T-helper 17 cell (primary cell): ENCODE measurements at regions not wholly inside any gene's neighbourhood (a gene's known extent, or its start where the extent isn't known, plus 50 kb on each side); places are given as distances from the start of the nearest gene placed in this dataset.

ENCODE experiments used
- ATAC-seq: fragments of 150-1000 bp; cut with Tn5 transposase; 2 replicates; pipeline ENCODE4 v1.10.0; 2021; ENCODE audit warnings: mild to moderate bottlenecking, moderate library complexity
- DNase-seq, 3 donors: peaks; one replicate each; pipeline versions ENCODE4 v3.0.0 to v3.0.0-alpha.2; 2020 to 2021
- H3K9me3 ChIP-seq: one replicate; pipeline ENCODE4 v1.7.0; 2013; ENCODE audit warnings: low read length, mild to moderate bottlenecking; ENCODE audit not compliant: control insufficient read depth, poor library complexity, severe bottlenecking
- H3K27ac Mint-ChIP-seq: one replicate; pipeline ENCODE4 v1.8.0; 2022; ENCODE audit warnings: mild to moderate bottlenecking, moderate library complexity, mixed read lengths
- H3K27me3 Mint-ChIP-seq: one replicate; pipeline ENCODE4 v1.8.0; 2022; ENCODE audit warnings: mixed read lengths
- H3K36me3 Mint-ChIP-seq: one replicate; pipeline ENCODE4 v1.8.0; 2022; ENCODE audit warnings: low read depth, mixed read lengths
- H3K4me1 Mint-ChIP-seq: one replicate; pipeline ENCODE4 v1.8.0; 2022; ENCODE audit warnings: mild to moderate bottlenecking, mixed read lengths
- H3K4me3 Mint-ChIP-seq: one replicate; pipeline ENCODE4 v1.8.0; 2022; ENCODE audit warnings: mild to moderate bottlenecking, moderate library complexity, mixed read lengths

GRCh38 chr7:13320333-13320732 is 632.9 kb downstream of the ARL4A start:
- H3K27ac Mint-ChIP-seq = no peak overlapping the region
- H3K9me3 ChIP-seq = no peaks in the 10 kb centered on the region
- ATAC-seq = no peak
- H3K4me1 Mint-ChIP-seq = peaks cover 2% of the 10 kb centered on the region
- H3K36me3 Mint-ChIP-seq = no peaks in the 10 kb centered on the region
- H3K27me3 Mint-ChIP-seq = peaks cover 19% of the 10 kb centered on the region
- no peak overlapping the region for H3K4me3 Mint-ChIP-seq
- DNase-seq = no peak

GRCh38 chr7:13321316-13321715 is 633.9 kb downstream of the ARL4A start:
- no peaks in the 10 kb centered on the region for H3K36me3 Mint-ChIP-seq
- peaks cover 18% of the 10 kb centered on the region for H3K27me3 Mint-ChIP-seq
- no peak overlapping the region for H3K4me3 Mint-ChIP-seq
- H3K4me1 Mint-ChIP-seq = peaks cover 2% of the 10 kb centered on the region
- H3K27ac Mint-ChIP-seq = no peak overlapping the region
- no peak for DNase-seq
- no peaks in the 10 kb centered on the region for H3K9me3 ChIP-seq
- no peak for ATAC-seq

- ATAC-seq (no peak), DNase-seq (no peak)
- H3K4me3 Mint-ChIP-seq = no peak overlapping the region
- peaks cover 10% of the 10 kb centered on the region for H3K27me3 Mint-ChIP-seq
- H3K9me3 ChIP-seq = no peaks in the 10 kb centered on the region
- no peak overlapping the region for H3K27ac Mint-ChIP-seq
- peaks cover 2% of the 10 kb centered on the region for H3K4me1 Mint-ChIP-seq
- H3K36me3 Mint-ChIP-seq = no peaks in the 10 kb centered on the region
Measured at GRCh38 chr7:13322126-13322525, 634.7 kb downstream of the ARL4A start.

GRCh38 chr7:13327669-13328068 is 640.2 kb downstream of the ARL4A start:
- no peaks in the 10 kb centered on the region for H3K9me3 ChIP-seq
- no peak for ATAC-seq
- Mint-ChIP-seq H3K27ac (no peak overlapping the region), H3K36me3 (no peaks in the 10 kb centered on the region), H3K4me3 (no peak overlapping the region), H3K27me3 (peaks cover 7% of the 10 kb centered on the region), H3K4me1 (no peaks in the 10 kb centered on the region)
- no peak for DNase-seq

- no peak for ATAC-seq
- H3K36me3 Mint-ChIP-seq = no peaks in the 10 kb centered on the region
- peaks cover 7% of the 10 kb centered on the region for H3K27me3 Mint-ChIP-seq
- DNase-seq = no peak
- no peaks in the 10 kb centered on the region for H3K9me3 ChIP-seq
- no peak overlapping the region for H3K27ac Mint-ChIP-seq
- no peak overlapping the region for H3K4me3 Mint-ChIP-seq
- H3K4me1 Mint-ChIP-seq = no peaks in the 10 kb centered on the region
Measured at GRCh38 chr7:13333371-13333770, 645.9 kb downstream of the ARL4A start.

- H3K9me3 ChIP-seq = no peaks in the 10 kb centered on the region
- H3K4me3 Mint-ChIP-seq = no peak overlapping the region
- no peaks in the 10 kb centered on the region for H3K4me1 Mint-ChIP-seq
- DNase-seq = no peak
- ATAC-seq = no peak
- no peak overlapping the region for H3K27ac Mint-ChIP-seq
- H3K27me3 Mint-ChIP-seq = peaks cover 7% of the 10 kb centered on the region
- H3K36me3 Mint-ChIP-seq = no peaks in the 10 kb centered on the region
Measured at GRCh38 chr7:13336227-13336626, 648.8 kb downstream of the ARL4A start.

GRCh38 chr7:13352677-13353076 is 636.8 kb downstream of the ETV1 start:
- ATAC-seq (no peak), DNase-seq (no peak)
- Mint-ChIP-seq H3K27me3 (peaks cover 6% of the 10 kb centered on the region), H3K4me1 (no peaks in the 10 kb centered on the region), H3K4me3 (no peak overlapping the region), H3K36me3 (no peaks in the 10 kb centered on the region), H3K27ac (no peak overlapping the region)
- H3K9me3 ChIP-seq = no peaks in the 10 kb centered on the region

GRCh38 chr7:13359656-13360055 is 629.8 kb downstream of the ETV1 start:
- DNase-seq (no peak), ATAC-seq (no peak)
- no peaks in the 10 kb centered on the region for H3K9me3 ChIP-seq
- Mint-ChIP-seq H3K4me3 (no peak overlapping the region), H3K27me3 (no peaks in the 10 kb centered on the region), H3K4me1 (no peaks in the 10 kb centered on the region), H3K36me3 (no peaks in the 10 kb centered on the region), H3K27ac (no peak overlapping the region)

- no peak overlapping the region for H3K27ac Mint-ChIP-seq
- DNase-seq (no peak), ATAC-seq (no peak)
- H3K4me1 Mint-ChIP-seq = no peaks in the 10 kb centered on the region
- H3K9me3 ChIP-seq = no peaks in the 10 kb centered on the region
- no peak overlapping the region for H3K4me3 Mint-ChIP-seq
- no peaks in the 10 kb centered on the region for H3K27me3 Mint-ChIP-seq
- H3K36me3 Mint-ChIP-seq = no peaks in the 10 kb centered on the region
Measured at GRCh38 chr7:13386741-13387140, 602.7 kb downstream of the ETV1 start.

- Mint-ChIP-seq H3K27ac (no peak overlapping the region), H3K4me1 (no peaks in the 10 kb centered on the region), H3K36me3 (no peaks in the 10 kb centered on the region), H3K4me3 (no peak overlapping the region), H3K27me3 (no peaks in the 10 kb centered on the region)
- ATAC-seq = no peak
- no peaks in the 10 kb centered on the region for H3K9me3 ChIP-seq
- no peak for DNase-seq
Measured at GRCh38 chr7:13407911-13408310, 581.6 kb downstream of the ETV1 start.

- DNase-seq (no peak), ATAC-seq (no peak)
- no peaks in the 10 kb centered on the region for H3K9me3 ChIP-seq
- Mint-ChIP-seq H3K4me1 (no peaks in the 10 kb centered on the region), H3K27ac (no peak overlapping the region), H3K27me3 (no peaks in the 10 kb centered on the region), H3K4me3 (no peak overlapping the region), H3K36me3 (no peaks in the 10 kb centered on the region)
Measured at GRCh38 chr7:13411151-13411550, 578.3 kb downstream of the ETV1 start.

GRCh38 chr7:13411636-13412035 is 577.8 kb downstream of the ETV1 start:
- ATAC-seq (no peak), DNase-seq (no peak)
- Mint-ChIP-seq H3K27me3 (no peaks in the 10 kb centered on the region), H3K4me3 (no peak overlapping the region), H3K4me1 (no peaks in the 10 kb centered on the region), H3K27ac (no peak overlapping the region), H3K36me3 (no peaks in the 10 kb centered on the region)
- no peaks in the 10 kb centered on the region for H3K9me3 ChIP-seq

GRCh38 chr7:13414181-13414580 is 575.3 kb downstream of the ETV1 start:
- ATAC-seq (no peak), DNase-seq (no peak)
- H3K4me1 Mint-ChIP-seq = no peaks in the 10 kb centered on the region
- no peaks in the 10 kb centered on the region for H3K36me3 Mint-ChIP-seq
- peaks cover 2% of the 10 kb centered on the region for H3K9me3 ChIP-seq
- H3K4me3 Mint-ChIP-seq = no peak overlapping the region
- H3K27me3 Mint-ChIP-seq = no peaks in the 10 kb centered on the region
- H3K27ac Mint-ChIP-seq = no peak overlapping the region

GRCh38 chr7:13414661-13415107 is 574.8 kb downstream of the ETV1 start:
- peaks cover 2% of the 10 kb centered on the region for H3K9me3 ChIP-seq
- no peak for DNase-seq
- Mint-ChIP-seq H3K27ac (no peak overlapping the region), H3K4me3 (no peak overlapping the region), H3K36me3 (no peaks in the 10 kb centered on the region), H3K27me3 (no peaks in the 10 kb centered on the region), H3K4me1 (no peaks in the 10 kb centered on the region)
- ATAC-seq = no peak

GRCh38 chr7:13416071-13416470 is 573.4 kb downstream of the ETV1 start:
- no peaks in the 10 kb centered on the region for H3K27me3 Mint-ChIP-seq
- ATAC-seq = no peak
- H3K27ac Mint-ChIP-seq = no peak overlapping the region
- no peaks in the 10 kb centered on the region for H3K36me3 Mint-ChIP-seq
- no peak overlapping the region for H3K4me3 Mint-ChIP-seq
- peaks cover 2% of the 10 kb centered on the region for H3K9me3 ChIP-seq
- no peak for DNase-seq
- H3K4me1 Mint-ChIP-seq = no peaks in the 10 kb centered on the region
